GM12878 (cell line): ENCODE measurements at regions not wholly inside any gene's neighbourhood (a gene's known extent, or its start where the extent isn't known, plus 50 kb on each side); places are given as distances from the start of the nearest gene placed in this dataset.

ENCODE experiments used
- ASH2L ChIP-seq: fragments of 300-600, 200-600 bp; sonication (generic); IDR thresholded peaks from 2 replicates; pipeline ENCODE4 v1.6.1; 2017; ENCODE audit warnings: low read depth, mild to moderate bottlenecking, borderline replicate concordance
- CEBPB ChIP-seq, 2 experiments: fragments of 150-350 bp in 1 of 2; IDR thresholded peaks; 2 replicates each; pipeline ENCODE4 v1.6.1; 2012 to 2014; ENCODE audit warnings: low read depth in 2 of 2, low read length in 2 of 2, borderline replicate concordance in 1 of 2, inconsistent platforms in 1 of 2
- CUX1 ChIP-seq: IDR thresholded peaks from 2 replicates; pipeline ENCODE4 v1.6.1; 2012; ENCODE audit warnings: improper control_type of control experiment, low read depth, low read length; ENCODE audit not compliant: insufficient replicate concordance
- EZH2 ChIP-seq: IDR thresholded peaks from 2 replicates; pipeline ENCODE4 v1.6.1; 2012; ENCODE audit warnings: low read depth, mild to moderate bottlenecking, control low read depth, inconsistent platforms, low read length, borderline replicate concordance; ENCODE audit not compliant: control insufficient read depth
- GABPA ChIP-seq: IDR thresholded peaks from 2 replicates; pipeline ENCODE4 v1.6.1; 2014; ENCODE audit warnings: antibody characterized with exemption, low read depth, mild to moderate bottlenecking, inconsistent platforms
- KAT2A ChIP-seq: conservative IDR thresholded peaks from 2 replicates; pipeline ENCODE4 v1.6.1; 2011; ENCODE audit warnings: low read depth, low read length; ENCODE audit not compliant: control insufficient read depth
- MEF2A ChIP-seq: IDR thresholded peaks from 2 replicates; pipeline ENCODE4 v1.6.1; 2011; ENCODE audit warnings: low read depth, mild to moderate bottlenecking, low read length, moderate library complexity; ENCODE audit not compliant: insufficient read depth
- NBN ChIP-seq: fragments of 450-650 bp; IDR thresholded peaks from 2 replicates; pipeline ENCODE4 v1.6.1; 2016
- NR2C1 ChIP-seq: fragments of 450-650 bp; IDR thresholded peaks from 2 replicates; pipeline ENCODE4 v1.6.1; 2017; ENCODE audit warnings: antibody characterized with exemption, mild to moderate bottlenecking, moderate library complexity
- POLR2AphosphoS2 ChIP-seq: IDR thresholded peaks from 2 replicates; pipeline ENCODE4 v1.6.1; 2011; ENCODE audit warnings: low read depth, mild to moderate bottlenecking, low read length, improper control_type of control experiment, moderate library complexity
- RB1 ChIP-seq: fragments of 450-650 bp; formaldehyde crosslinking; IDR thresholded peaks from 2 replicates; pipeline ENCODE4 v1.6.1; 2017; ENCODE audit warnings: mild to moderate bottlenecking, borderline replicate concordance
- SMARCA5 ChIP-seq: fragments of 450-650 bp; IDR thresholded peaks from 2 replicates; pipeline ENCODE4 v1.6.1; 2017; ENCODE audit warnings: mild to moderate bottlenecking
- STAT3 ChIP-seq: IDR thresholded peaks from 2 replicates; pipeline ENCODE4 v1.6.1; 2011; ENCODE audit warnings: low read depth, low read length, improper control_type of control experiment
- SUZ12 ChIP-seq: fragments of 200-600 bp; sonication (generic); IDR thresholded peaks from one replicate; pipeline ENCODE4 v1.6.1; 2018; ENCODE audit warnings: antibody characterized with exemption, mild to moderate bottlenecking; ENCODE audit not compliant: unreplicated experiment
- ZBTB4 ChIP-seq: fragments of 450-650 bp; formaldehyde crosslinking; IDR thresholded peaks from 2 replicates; pipeline ENCODE4 v1.4.0; 2022; ENCODE audit warnings: mild to moderate bottlenecking, moderate library complexity
- TF ChIP-seq, protein P1 (sequence below): fragments of 450-650 bp; IDR thresholded peaks from 2 replicates; pipeline ENCODE4 v1.6.1; 2017; ENCODE audit warnings: low read depth, mild to moderate bottlenecking, moderate library complexity

- TF ChIP-seq ASH2L (no peak), ZBTB4 (CRISPR knock-in tag) (no peak), CEBPB (IDR thresholded peaks at IDR 0.05; ENCODE audit: borderline replicate concordance in 1 of 2, low read depth in 2 of 2, low read length in 2 of 2) (no peak), SMARCA5 (no peak), NBN (no peak), NR2C1 (no peak), GABPA (no peak), SUZ12 (no peak), MEF2A (no peak), STAT3 (no peak), POLR2AphosphoS2 (no peak), RB1 (no peak), EZH2 (no peak), CUX1 (no peak), KAT2A (no peak)
- TF ChIP-seq, protein P1, sequence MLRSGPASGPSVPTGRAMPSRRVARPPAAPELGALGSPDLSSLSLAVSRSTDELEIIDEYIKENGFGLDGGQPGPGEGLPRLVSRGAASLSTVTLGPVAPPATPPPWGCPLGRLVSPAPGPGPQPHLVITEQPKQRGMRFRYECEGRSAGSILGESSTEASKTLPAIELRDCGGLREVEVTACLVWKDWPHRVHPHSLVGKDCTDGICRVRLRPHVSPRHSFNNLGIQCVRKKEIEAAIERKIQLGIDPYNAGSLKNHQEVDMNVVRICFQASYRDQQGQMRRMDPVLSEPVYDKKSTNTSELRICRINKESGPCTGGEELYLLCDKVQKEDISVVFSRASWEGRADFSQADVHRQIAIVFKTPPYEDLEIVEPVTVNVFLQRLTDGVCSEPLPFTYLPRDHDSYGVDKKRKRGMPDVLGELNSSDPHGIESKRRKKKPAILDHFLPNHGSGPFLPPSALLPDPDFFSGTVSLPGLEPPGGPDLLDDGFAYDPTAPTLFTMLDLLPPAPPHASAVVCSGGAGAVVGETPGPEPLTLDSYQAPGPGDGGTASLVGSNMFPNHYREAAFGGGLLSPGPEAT = peak; percentile 32; the same call in 1 of the 2 replicates
These were observed 72.1 kb upstream of the CAB39 start (continued) for GRCh38 chr2:230640540-230641011.
